ENCODE measurements at regions not wholly inside any gene's neighbourhood (a gene's known extent, or its start where the extent isn't known, plus 50 kb on each side); places are given as distances from the start of the nearest gene placed in this dataset.

- Histone ChIP-seq H4K20me1 (replicated peaks; ENCODE audit: control insufficient read depth, insufficient read depth, low read length) (no peaks in the 10 kb centered on the region), H3K4me3 (no peak overlapping the region), H3K27me3 (ENCODE audit: control insufficient read depth in 2 of 2, insufficient read depth in 2 of 2, low read length in 2 of 2) (no peaks in the 10 kb centered on the region; a peak in 1 of 5 replicates), H3K79me2 (ENCODE audit: control insufficient read depth, insufficient read depth, low read length) (no peaks in the 10 kb centered on the region), H3K9ac (ENCODE audit: insufficient read depth in 1 of 2, low read depth in 2 of 2, low read length in 2 of 2) (no peak overlapping the region), H3K9me1 (ENCODE audit: control insufficient read depth, insufficient read depth, low read length) (peaks cover 4% of the 10 kb centered on the region), H3K4me1 (replicated peaks in 1 of 2; ENCODE audit: control insufficient read depth in 2 of 2, insufficient read depth in 2 of 2, low read length in 2 of 2) (no peaks in the 10 kb centered on the region), H2AFZ (ENCODE audit: low read depth, low read length) (no peak overlapping the region), H3K9me3 (replicated peaks; ENCODE audit: control insufficient read depth, insufficient read depth, low read depth, low read length) (no peaks in the 10 kb centered on the region), H3K27ac (ENCODE audit: extremely low read depth, low read depth, low read length) (no peak overlapping the region), H3K36me3 (ENCODE audit: control insufficient read depth, insufficient read depth, low read length) (no peaks in the 10 kb centered on the region), H3K4me2 (ENCODE audit: insufficient read depth, low read length) (no peak overlapping the region)
- ATAC-seq (no peak), DNase-seq (ENCODE audit: extremely low read depth in 1 of 4, low spot score in 3 of 4) (no peak), FAIRE-seq (no peak)
- intact Hi-C loops (cut with micrococcal nuclease): no loop called here
- in situ Hi-C loops (cut with MboI): no loop called here
- TF ChIP-seq MIER1 (IDR thresholded peaks at IDR 0.05; ENCODE audit: low read depth) (no peak), ZC3H11A (IDR thresholded peaks at IDR 0.05; ENCODE audit: low read depth, low read length) (no peak), TARDBP (IDR thresholded peaks at IDR 0.05) (no peak)
- whole genome bisulfite sequencing (ENCODE audit: insufficient coverage, low coverage, missing lambda C conversion rate): 0% methylated on average over 9 of the region's 9 CpGs
- POLR2A ChIA-PET: no interaction called here
- BruUV-seq (replicated peaks): no TSS peak
- CTCF ChIA-PET (ENCODE audit: low intra/inter-chr PET ratio): no interaction called here
Observed at GRCh38 chr2:122239440-122239839, 484.0 kb downstream of the TSN start.

GRCh38 chr2:122244598-122245229, 489.3 kb downstream of the TSN start:
- no TSS peak for BruUV-seq (replicated peaks)
- ATAC-seq: no peak
- no peak overlapping the region for H3K4me2 ChIP-seq (ENCODE audit: insufficient read depth, low read length)
- CTCF ChIA-PET (ENCODE audit: low intra/inter-chr PET ratio): no interaction called here
- H3K9ac ChIP-seq (ENCODE audit: insufficient read depth in 1 of 2, low read depth in 2 of 2, low read length in 2 of 2): no peak overlapping the region
- H3K36me3 ChIP-seq (ENCODE audit: control insufficient read depth, insufficient read depth, low read length): no peaks in the 10 kb centered on the region
- TF ChIP-seq PHB (CRISPR knock-in tag; IDR thresholded peaks at IDR 0.05) (no peak), ETS2 (tag; IDR thresholded peaks at IDR 0.05; ENCODE audit: borderline replicate concordance, poor library complexity, severe bottlenecking) (no peak), SNAPC5 (CRISPR knock-in tag; IDR thresholded peaks at IDR 0.05) (no peak), BACH1 (tag; IDR thresholded peaks at IDR 0.05) (no peak), ZBTB1 (CRISPR knock-in tag; IDR thresholded peaks at IDR 0.05; ENCODE audit: borderline replicate concordance, low read depth) (no peak), KHSRP (IDR thresholded peaks at IDR 0.05) (no peak), SMARCC2 (IDR thresholded peaks at IDR 0.05; ENCODE audit: low read depth) (no peak), E2F5 (CRISPR knock-in tag; IDR thresholded peaks at IDR 0.05) (no peak), ELF4 (CRISPR knock-in tag; IDR thresholded peaks at IDR 0.05) (no peak)
- H3K4me3 ChIP-seq: no peak overlapping the region
- H3K79me2 ChIP-seq (ENCODE audit: control insufficient read depth, insufficient read depth, low read length): no peaks in the 10 kb centered on the region
- in situ Hi-C loops (cut with MboI): no loop called here
- H3K4me1 ChIP-seq (replicated peaks in 1 of 2; ENCODE audit: control insufficient read depth in 2 of 2, insufficient read depth in 2 of 2, low read length in 2 of 2): no peaks in the 10 kb centered on the region
- no peaks in the 10 kb centered on the region for H3K9me3 ChIP-seq (replicated peaks; ENCODE audit: control insufficient read depth, insufficient read depth, low read depth, low read length)
- WGBS (ENCODE audit: insufficient coverage, low coverage, missing lambda C conversion rate): 3% methylated on average over 3 of the region's 3 CpGs
- no peak for FAIRE-seq
- H2AFZ ChIP-seq (ENCODE audit: low read depth, low read length): no peak overlapping the region
- no peak for DNase-seq (ENCODE audit: extremely low read depth in 1 of 4, low spot score in 3 of 4)
- no peaks in the 10 kb centered on the region for H3K9me1 ChIP-seq (ENCODE audit: control insufficient read depth, insufficient read depth, low read length)
- intact Hi-C loops (cut with micrococcal nuclease): no loop called here
- H3K27ac ChIP-seq (ENCODE audit: extremely low read depth, low read depth, low read length): no peak overlapping the region
- POLR2A ChIA-PET: interaction anchor here (0.6 kb wide), 1 partner anchor 248 kb away, joined by 3 read pairs; no protein-coding TSS in a partner anchor
- no peaks in the 10 kb centered on the region for H3K27me3 ChIP-seq (ENCODE audit: control insufficient read depth in 2 of 2, insufficient read depth in 2 of 2, low read length in 2 of 2)
- no peaks in the 10 kb centered on the region for H4K20me1 ChIP-seq (replicated peaks; ENCODE audit: control insufficient read depth, insufficient read depth, low read length)
